ENCODE measurements at regions not wholly inside any gene's neighbourhood (a gene's known extent, or its start where the extent isn't known, plus 50 kb on each side); places are given as distances from the start of the nearest gene placed in this dataset.

GRCh38 chr1:203404546-203404945 is 53.6 kb upstream of the FMOD start:
- TF ChIP-seq POLR2A (IDR thresholded peaks at IDR 0.05) (no peak), CTCF (IDR thresholded peaks at IDR 0.05) (no peak)

All from uterus (tissue), 2 donors.